HG02678 (cell line): ENCODE measurements at regions not wholly inside any gene's neighbourhood (a gene's known extent, or its start where the extent isn't known, plus 50 kb on each side); places are given as distances from the start of the nearest gene placed in this dataset.
"Not testable (repeated sequence)": the region's sequence is repeated elsewhere in the genome, so short reads cannot be mapped to it uniquely, and the experiment has no call there.

Experiments used
- ATAC-seq: cut with Tn5 transposase; IDR thresholded peaks from one replicate; pipeline ENCODE4 v1.9.1; 2021; ENCODE audit warnings: mild to moderate bottlenecking, moderate library complexity; ENCODE audit not compliant: unreplicated experiment

- ATAC-seq = no peak
Measured at GRCh38 chr7:49453486-49453885, 320.0 kb upstream of the VWC2 start.

DNA sequence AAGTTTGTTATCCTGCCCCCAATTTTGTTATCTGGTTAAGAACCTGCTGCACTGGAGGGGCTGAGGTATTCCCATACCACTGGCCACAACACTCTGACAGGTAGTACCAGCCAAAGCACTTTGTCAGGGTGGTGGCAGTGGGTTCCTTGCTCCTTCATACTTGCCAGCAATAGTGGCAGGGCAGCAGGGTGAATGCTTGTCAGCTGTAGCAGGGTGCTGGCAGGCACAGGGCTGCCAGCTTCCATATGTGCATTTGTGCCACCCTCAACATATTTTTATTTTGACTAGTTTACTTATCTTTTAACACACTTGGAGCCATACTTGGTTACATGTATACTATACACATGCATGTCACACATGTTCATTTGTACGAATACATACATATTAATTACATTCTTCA lies 294.0 kb upstream of the VWC2 start:
- ATAC-seq = no peak

- ATAC-seq = no peak
Measured at GRCh38 chr7:49479936-49480544, 293.4 kb upstream of the VWC2 start.

DNA sequence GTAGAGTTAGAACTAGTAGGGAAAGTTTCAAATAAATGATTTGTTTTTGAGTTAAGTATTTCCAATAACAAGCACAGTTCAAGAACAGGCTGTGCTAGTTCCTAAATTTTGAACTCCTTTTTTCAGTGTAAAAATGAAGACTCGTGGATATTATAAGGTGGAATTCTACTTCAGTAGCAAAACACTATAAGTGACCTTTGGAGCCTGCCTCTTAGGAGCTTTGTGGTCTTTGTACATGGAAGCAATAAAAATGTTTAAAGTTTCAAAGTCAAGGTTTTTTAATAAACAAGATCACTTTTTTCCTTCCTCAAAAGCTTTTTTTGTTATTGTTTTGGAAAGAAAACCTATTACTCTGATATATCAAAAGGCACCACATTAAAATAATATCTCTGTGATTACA lies 292.4 kb upstream of the VWC2 start:
- no peak for ATAC-seq

DNA sequence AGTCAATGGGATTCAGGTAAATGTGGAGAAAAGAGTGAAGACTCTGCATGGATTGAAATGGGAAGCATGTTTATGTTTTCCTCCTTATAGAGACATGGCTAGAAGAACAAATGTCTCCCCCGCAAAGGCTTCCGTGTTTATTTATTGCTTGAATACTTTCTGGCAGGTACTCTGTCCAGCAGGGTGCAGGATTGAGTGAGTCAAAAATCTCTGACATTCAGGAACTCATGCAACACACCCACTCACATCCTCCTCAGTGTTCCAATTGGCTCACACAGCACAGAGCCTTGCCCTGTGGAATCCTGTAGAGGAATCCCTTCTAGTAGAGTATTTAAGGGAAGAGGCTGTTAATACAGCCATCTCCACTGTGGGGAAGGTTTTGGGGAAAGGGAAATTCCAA lies 290.3 kb upstream of the VWC2 start:
- ATAC-seq = peak; percentile 68

- ATAC-seq = no peak
Measured at GRCh38 chr7:49486974-49487829, 286.2 kb upstream of the VWC2 start.

- ATAC-seq = no peak
Measured at GRCh38 chr7:49487830-49488140, 285.7 kb upstream of the VWC2 start.

GRCh38 chr7:49488573-49488972 lies 284.9 kb upstream of the VWC2 start:
- ATAC-seq = no peak

DNA sequence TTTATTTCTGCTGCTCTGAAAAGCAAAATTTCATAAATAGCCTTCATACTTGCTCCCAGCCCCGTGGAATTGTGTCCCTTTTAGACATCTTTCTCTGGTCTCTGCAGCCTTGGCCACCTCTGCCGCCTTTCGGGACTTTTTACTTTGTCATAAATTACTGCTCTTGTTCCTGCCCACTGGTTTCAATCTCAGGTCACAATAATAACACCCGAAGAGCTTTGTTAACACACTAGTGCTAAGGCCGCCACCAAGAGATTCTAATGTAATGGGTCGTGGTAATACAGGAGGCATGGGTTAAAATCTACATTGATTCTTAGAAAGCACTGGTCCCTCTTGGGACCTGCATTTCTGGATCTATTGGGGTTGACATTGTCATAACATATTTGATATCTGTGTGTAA lies 276.0 kb upstream of the VWC2 start:
- no peak for ATAC-seq

DNA sequence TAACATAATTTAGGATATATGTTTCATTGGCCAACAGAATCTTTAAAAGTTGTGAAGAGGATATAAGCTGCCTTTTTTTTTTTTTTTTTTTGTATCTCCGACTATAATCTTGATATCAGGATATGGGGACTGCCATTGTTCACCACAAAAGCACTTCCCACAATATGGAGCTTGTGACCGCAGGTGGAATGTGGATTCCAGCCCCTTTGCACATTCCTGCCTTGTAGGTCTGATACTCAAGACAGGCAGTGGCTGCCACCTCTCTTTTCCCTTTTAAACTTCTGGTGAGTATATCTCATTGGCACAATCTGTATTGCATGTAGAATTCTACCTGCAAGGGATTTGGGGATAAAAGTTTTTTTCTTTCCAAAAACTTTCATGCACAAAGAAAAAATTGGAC lies 272.7 kb upstream of the VWC2 start:
- ATAC-seq = no peak

- not testable (repeated sequence) for ATAC-seq
Measured at GRCh38 chr7:49507206-49507605, 266.2 kb upstream of the VWC2 start.

DNA sequence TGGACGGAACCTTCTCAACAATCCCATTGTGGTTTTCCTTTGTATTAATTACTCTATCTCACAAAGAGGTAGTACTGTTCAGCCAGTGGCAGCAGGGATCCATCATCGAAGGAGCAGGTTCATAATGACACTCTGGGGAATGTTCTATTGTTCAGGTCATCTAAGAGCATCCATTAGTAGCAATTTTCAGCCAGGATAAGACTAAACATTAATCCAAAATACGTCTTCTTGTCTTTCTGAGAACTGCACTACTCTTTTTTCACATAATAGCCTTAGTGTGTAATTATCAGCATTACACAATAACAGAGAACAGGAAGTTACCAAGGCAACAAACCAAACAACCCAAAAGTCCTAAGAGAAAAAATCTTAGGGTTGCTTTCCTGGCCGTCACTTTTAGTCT lies 259.5 kb upstream of the VWC2 start:
- ATAC-seq = no peak

- ATAC-seq = no peak
Measured at GRCh38 chr7:49520951-49521350, 252.5 kb upstream of the VWC2 start.

- no peak for ATAC-seq
Measured at GRCh38 chr7:49522111-49522510, 251.3 kb upstream of the VWC2 start.

GRCh38 chr7:49523870-49524269 lies 249.6 kb upstream of the VWC2 start:
- ATAC-seq = no peak

DNA sequence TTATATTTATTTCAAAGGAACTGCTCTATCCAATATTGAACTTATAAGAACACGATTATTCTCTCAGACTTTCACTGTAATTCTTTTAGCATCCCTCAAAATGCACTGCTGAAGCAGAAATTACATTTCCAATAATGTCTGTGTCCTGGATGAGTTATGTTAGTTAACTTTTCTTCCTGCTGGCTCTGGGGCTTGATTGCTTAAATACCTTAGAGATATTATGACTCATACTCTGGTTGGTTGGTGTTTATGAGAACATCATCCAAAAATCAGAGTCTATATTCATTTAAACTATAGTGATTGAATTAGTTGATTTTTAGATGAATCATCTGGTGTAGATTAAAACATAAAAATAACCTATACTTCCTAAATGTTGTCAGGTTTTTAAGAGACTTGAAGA lies 246.3 kb upstream of the VWC2 start:
- no peak for ATAC-seq

GRCh38 chr7:49530481-49530880 lies 243.0 kb upstream of the VWC2 start:
- ATAC-seq = no peak

DNA sequence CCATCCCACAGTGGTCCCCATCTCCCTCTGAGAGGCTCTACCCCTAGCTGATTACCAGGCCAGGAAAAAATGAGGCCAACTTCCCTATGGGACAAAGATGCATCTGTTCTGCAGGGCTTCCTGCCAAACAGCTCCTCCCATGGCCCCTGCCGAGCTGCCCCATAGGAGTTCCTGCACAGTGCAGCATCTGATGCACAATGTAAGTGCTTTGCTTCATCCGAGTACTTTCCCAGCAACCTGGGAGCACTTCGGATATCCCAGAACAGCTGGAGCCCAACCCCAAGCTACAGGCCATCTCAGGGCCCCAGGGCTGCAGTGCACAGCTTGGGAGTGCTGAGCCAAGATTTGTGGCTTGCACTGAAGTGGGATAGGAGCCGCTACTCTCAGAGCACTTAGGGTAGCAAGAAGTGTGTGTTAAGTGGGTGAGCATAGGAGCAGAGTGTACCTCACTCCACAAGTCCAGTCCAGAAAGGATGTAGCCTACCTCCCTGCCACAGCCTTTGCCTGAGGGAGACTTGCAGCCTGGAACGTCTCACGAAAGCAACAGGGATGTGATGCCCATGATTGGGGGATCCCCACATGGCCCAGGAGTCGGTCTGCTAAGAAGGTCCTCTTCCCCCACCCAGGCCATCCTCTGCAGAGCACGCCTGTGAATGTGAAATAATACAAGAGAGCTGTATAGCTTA lies 209.6 kb upstream of the VWC2 start:
- ATAC-seq = peak; percentile 24

DNA sequence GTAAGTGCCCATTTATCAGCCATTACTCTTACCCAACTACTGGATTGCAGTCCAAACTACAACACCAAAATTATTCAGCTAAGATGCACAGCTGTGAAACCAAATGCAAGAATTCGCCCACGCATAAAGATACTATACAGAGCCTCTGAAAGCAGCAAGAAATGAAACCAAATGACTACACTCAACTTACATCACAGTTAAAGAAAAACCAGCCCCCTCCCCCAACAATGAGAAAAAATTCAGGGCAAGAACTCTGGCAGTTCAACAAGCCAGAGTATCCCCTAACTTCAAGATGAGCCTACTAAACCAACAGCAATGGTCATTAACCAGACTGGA lies 209.1 kb upstream of the VWC2 start:
- ATAC-seq = peak; percentile 77

DNA sequence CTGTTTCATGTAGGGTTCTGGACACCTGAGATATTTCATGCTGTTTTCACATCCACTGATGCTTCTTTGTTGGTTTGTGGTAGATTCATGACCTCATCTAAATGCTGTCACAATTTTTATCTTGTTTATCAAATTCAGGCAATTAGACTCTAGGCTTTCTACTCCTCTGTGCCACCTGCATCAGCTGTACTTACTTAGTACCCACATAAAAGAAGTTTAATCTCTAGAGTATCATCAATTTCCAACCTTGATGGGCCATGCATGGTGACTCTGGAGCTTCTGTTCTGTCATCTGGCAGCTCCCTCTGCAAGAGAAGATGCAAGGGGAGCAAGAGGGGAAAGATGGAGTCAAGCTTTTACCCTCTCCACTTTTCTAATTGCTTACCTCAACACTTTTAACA lies 195.9 kb upstream of the VWC2 start:
- no peak for ATAC-seq

GRCh38 chr7:49579408-49579807 lies 194.0 kb upstream of the VWC2 start:
- ATAC-seq = no peak

DNA sequence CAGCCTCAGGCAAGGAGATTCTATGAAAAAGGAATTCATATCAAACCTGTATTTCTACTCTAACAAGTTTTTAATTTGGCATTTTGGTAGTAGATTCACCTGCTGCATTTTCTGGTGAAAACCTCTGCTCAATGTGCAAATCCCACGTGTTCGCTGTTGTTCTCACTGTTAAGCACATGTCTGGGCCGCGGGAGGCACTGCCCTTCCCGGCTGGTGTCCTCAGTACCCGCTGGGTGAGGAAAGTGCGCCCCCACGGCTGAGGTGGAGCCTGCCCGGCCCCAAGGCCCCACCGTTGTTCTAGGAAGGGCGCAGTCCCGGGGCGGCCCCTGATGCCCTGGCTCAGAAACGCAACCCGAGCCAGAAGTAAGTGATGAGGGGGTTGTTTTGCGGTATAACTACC lies 193.4 kb upstream of the VWC2 start:
- no peak for ATAC-seq
